ENCODE measurements at regions not wholly inside any gene's neighbourhood (a gene's known extent, or its start where the extent isn't known, plus 50 kb on each side); places are given as distances from the start of the nearest gene placed in this dataset.

DNA sequence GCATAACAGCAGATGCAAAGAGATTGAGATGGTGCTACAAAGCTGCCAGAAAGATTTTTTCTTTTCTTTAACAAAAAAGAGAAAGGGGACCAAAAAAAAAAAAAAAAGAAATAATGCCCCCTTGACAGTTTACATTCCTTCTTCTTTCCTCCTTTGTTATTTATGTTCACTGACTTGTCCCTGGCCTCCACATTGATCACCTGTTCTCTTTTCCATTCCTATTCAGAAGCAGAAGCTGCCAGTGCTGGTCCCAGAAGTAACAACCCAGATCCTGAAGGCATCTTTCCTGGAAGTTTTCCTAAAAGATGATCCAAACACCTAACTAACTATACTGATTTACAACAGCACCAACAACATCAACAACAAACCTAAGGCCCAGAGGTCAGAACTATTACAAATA is 728.1 kb downstream of the KCNJ2 start:
- H3K9me3 ChIP-seq (ENCODE audit: insufficient read depth, low read depth): no peaks in the 10 kb centered on the region
- H3K27ac ChIP-seq: no peak overlapping the region
- H3K9me2 ChIP-seq (ENCODE audit: insufficient read depth): peaks cover 4% of the 10 kb centered on the region; the same call in 1 of the 2 replicates
- ChIA-PET CTCF (no interaction called here), POLR2A (ENCODE audit: unreplicated experiment) (no interaction called here)
- intact Hi-C loops (cut with micrococcal nuclease; ENCODE audit: unreplicated experiment): no loop called here
- no peaks in the 10 kb centered on the region for H3K79me2 ChIP-seq (ENCODE audit: low read depth)
- H3F3A ChIP-seq (ENCODE audit: insufficient read depth, low read depth): no peaks in the 10 kb centered on the region
- BruUV-seq (replicated peaks): no TSS peak
- no peaks in the 10 kb centered on the region for H3K36me3 ChIP-seq (ENCODE audit: low read depth)
- H2AFZ ChIP-seq: 0 out of 2 replicates have a peak overlapping the region, but pooled peaks have one; percentile 39
- no peak for DNase-seq
- TF ChIP-seq, protein P1, sequence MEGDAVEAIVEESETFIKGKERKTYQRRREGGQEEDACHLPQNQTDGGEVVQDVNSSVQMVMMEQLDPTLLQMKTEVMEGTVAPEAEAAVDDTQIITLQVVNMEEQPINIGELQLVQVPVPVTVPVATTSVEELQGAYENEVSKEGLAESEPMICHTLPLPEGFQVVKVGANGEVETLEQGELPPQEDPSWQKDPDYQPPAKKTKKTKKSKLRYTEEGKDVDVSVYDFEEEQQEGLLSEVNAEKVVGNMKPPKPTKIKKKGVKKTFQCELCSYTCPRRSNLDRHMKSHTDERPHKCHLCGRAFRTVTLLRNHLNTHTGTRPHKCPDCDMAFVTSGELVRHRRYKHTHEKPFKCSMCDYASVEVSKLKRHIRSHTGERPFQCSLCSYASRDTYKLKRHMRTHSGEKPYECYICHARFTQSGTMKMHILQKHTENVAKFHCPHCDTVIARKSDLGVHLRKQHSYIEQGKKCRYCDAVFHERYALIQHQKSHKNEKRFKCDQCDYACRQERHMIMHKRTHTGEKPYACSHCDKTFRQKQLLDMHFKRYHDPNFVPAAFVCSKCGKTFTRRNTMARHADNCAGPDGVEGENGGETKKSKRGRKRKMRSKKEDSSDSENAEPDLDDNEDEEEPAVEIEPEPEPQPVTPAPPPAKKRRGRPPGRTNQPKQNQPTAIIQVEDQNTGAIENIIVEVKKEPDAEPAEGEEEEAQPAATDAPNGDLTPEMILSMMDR (conservative IDR thresholded peaks at IDR 0.05): no peak
- no peak for TF ChIP-seq EZH2 (IDR thresholded peaks at IDR 0.05; ENCODE audit: low read depth)
- no peak overlapping the region for H3K4me2 ChIP-seq
- no peaks in the 10 kb centered on the region for H4K20me1 ChIP-seq (ENCODE audit: insufficient read depth)
- H3K4me1 ChIP-seq (replicated peaks; ENCODE audit: insufficient read depth): no peaks in the 10 kb centered on the region
- no peaks in the 10 kb centered on the region for H3K27me3 ChIP-seq (ENCODE audit: insufficient read depth, low read depth)
- no peak overlapping the region for H3K4me3 ChIP-seq

DNA sequence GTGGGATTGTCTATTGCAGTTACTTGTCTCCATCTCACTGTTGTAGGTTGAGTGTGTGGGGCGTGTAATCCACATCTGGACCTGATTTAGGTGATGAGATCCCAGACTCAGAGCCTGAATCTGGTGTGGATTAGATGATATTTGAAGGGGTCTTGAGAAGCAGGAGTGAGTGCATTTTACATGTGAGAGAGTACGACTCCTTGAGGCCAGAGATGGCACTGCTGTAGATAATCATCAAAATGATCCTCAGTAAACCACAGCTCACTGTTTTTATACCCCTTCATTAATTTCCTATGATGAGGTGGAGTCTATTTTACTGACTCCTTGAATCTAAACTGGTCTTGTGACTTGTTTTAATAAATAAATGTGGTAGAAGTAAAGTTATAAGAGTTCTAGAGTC is 732.5 kb downstream of the KCNJ2 start:
- ChIA-PET POLR2A (ENCODE audit: unreplicated experiment) (no interaction called here), CTCF (no interaction called here)
- Histone ChIP-seq H3K27me3 (ENCODE audit: insufficient read depth, low read depth) (no peaks in the 10 kb centered on the region), H2AFZ (no peak overlapping the region), H3K36me3 (ENCODE audit: low read depth) (no peaks in the 10 kb centered on the region), H3K9me2 (ENCODE audit: insufficient read depth) (peaks cover 4% of the 10 kb centered on the region; the same call in 1 of the 2 replicates), H3K4me2 (no peak overlapping the region), H3F3A (ENCODE audit: insufficient read depth, low read depth) (no peaks in the 10 kb centered on the region), H4K20me1 (ENCODE audit: insufficient read depth) (no peaks in the 10 kb centered on the region), H3K27ac (no peak overlapping the region), H3K4me3 (no peak overlapping the region), H3K9me3 (ENCODE audit: insufficient read depth, low read depth) (no peaks in the 10 kb centered on the region), H3K4me1 (replicated peaks; ENCODE audit: insufficient read depth) (no peaks in the 10 kb centered on the region), H3K79me2 (ENCODE audit: low read depth) (no peaks in the 10 kb centered on the region)
- intact Hi-C loops (cut with micrococcal nuclease; ENCODE audit: unreplicated experiment): no loop called here
- BruUV-seq (replicated peaks): no TSS peak
- no peak for TF ChIP-seq EZH2 (IDR thresholded peaks at IDR 0.05; ENCODE audit: low read depth)
- TF ChIP-seq, protein P1 (conservative IDR thresholded peaks at IDR 0.05): no peak; the same call in 1 of the 2 replicates
- no peak for DNase-seq

DNA sequence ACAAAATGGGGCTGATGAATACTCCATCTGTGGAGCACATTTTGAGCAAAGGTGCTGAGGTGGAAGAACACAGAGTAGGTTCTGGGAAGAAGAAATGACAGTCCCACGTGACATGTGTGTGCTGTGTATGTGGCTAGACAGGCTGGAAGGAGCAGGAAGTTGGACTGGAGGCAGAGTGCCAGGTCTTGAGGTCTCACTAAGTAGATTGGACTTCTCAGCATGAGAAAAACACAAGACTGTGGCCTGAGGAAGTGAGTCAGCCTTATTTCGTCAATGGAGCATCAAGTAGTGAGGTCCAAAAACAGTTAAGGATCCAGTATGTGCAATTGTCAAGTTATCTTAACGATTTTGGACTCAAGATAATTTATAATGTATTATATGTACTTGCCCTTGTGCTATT is 736.5 kb downstream of the KCNJ2 start:
- no TSS peak for BruUV-seq (replicated peaks)

More for the DNA sequence above, 736.5 kb downstream of the KCNJ2 start:
- H3F3A ChIP-seq (ENCODE audit: insufficient read depth, low read depth): no peaks in the 10 kb centered on the region
- no peak overlapping the region for H2AFZ ChIP-seq
- H3K79me2 ChIP-seq (ENCODE audit: low read depth): no peaks in the 10 kb centered on the region
- no peak overlapping the region for H3K27ac ChIP-seq
- H4K20me1 ChIP-seq (ENCODE audit: insufficient read depth): no peaks in the 10 kb centered on the region
- H3K4me3 ChIP-seq: no peak overlapping the region
- peaks cover 4% of the 10 kb centered on the region; the same call in 1 of the 2 replicates for H3K9me2 ChIP-seq (ENCODE audit: insufficient read depth)
- intact Hi-C loops (cut with micrococcal nuclease; ENCODE audit: unreplicated experiment): no loop called here
- no peaks in the 10 kb centered on the region for H3K9me3 ChIP-seq (ENCODE audit: insufficient read depth, low read depth)
- no peak for TF ChIP-seq EZH2 (IDR thresholded peaks at IDR 0.05; ENCODE audit: low read depth)
- TF ChIP-seq, protein P1 (conservative IDR thresholded peaks at IDR 0.05): no peak
- H3K36me3 ChIP-seq (ENCODE audit: low read depth): no peaks in the 10 kb centered on the region
- H3K4me1 ChIP-seq (replicated peaks; ENCODE audit: insufficient read depth): no peaks in the 10 kb centered on the region
- DNase-seq: no peak
- H3K4me2 ChIP-seq: no peak overlapping the region
- no peaks in the 10 kb centered on the region for H3K27me3 ChIP-seq (ENCODE audit: insufficient read depth, low read depth)
- ChIA-PET CTCF (no interaction called here), POLR2A (ENCODE audit: unreplicated experiment) (no interaction called here)

Data from PC-9 (cell line).